BLaER1 (cell line): ENCODE measurements at regions not wholly inside any gene's neighbourhood (a gene's known extent, or its start where the extent isn't known, plus 50 kb on each side); places are given as distances from the start of the nearest gene placed in this dataset.

Source experiments
- H3K27ac ChIP-seq: shearing (Covaris generic); formaldehyde crosslinking; 2 replicates; pipeline ENCODE4 v1.8.1; 2022
- H3K27me3 ChIP-seq: shearing (Covaris generic); formaldehyde crosslinking; 2 replicates; pipeline ENCODE4 v1.8.1; 2022
- H3K36me3 ChIP-seq: shearing (Covaris generic); formaldehyde crosslinking; 2 replicates; pipeline ENCODE4 v1.8.1; 2022
- H3K4me1 ChIP-seq: shearing (Covaris generic); formaldehyde crosslinking; 2 replicates; pipeline ENCODE4 v1.8.1; 2022
- H3K4me2 ChIP-seq: shearing (Covaris generic); formaldehyde crosslinking; 2 replicates; pipeline ENCODE4 v1.8.1; 2022
- H3K4me3 ChIP-seq: shearing (Covaris generic); formaldehyde crosslinking; 2 replicates; pipeline ENCODE4 v1.8.1; 2022
- H3K9ac ChIP-seq: shearing (Covaris generic); formaldehyde crosslinking; 2 replicates; pipeline ENCODE4 v1.8.1; 2022
- H3K9me3 ChIP-seq: shearing (Covaris generic); formaldehyde crosslinking; 2 replicates; pipeline ENCODE4 v1.8.1; 2022
- H4K20me1 ChIP-seq: shearing (Covaris generic); formaldehyde crosslinking; 2 replicates; pipeline ENCODE4 v1.8.1; 2022
- Cebpa-rat ChIP-seq: shearing (Covaris generic); IDR thresholded peaks from 2 replicates; pipeline ENCODE4 v1.8.1; 2022

DNA sequence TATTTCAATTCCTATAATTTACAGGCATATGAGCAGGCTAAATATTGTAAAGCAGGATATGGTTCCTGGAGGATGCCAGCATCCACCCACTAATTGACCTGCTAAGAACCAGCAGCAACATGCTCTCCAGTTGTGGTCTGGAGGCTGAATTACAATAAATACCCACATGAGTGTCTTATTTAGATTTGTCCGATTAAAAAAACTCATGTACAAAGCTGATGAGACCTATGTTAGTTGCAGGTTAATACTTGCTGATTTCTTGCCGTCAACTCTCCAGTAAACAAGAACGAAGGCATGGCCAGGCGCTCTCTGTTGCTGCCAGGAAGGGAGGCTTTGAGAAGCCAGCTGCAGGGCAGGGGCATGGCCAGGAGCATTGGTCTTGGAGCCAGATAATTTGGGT, 169.3 kb upstream of the PRICKLE1 start:
- Histone ChIP-seq H3K4me2 (no peak overlapping the region), H3K36me3 (no peaks in the 10 kb centered on the region), H3K9me3 (no peaks in the 10 kb centered on the region), H4K20me1 (no peaks in the 10 kb centered on the region), H3K9ac (no peak overlapping the region), H3K27ac (no peak overlapping the region), H3K4me1 (no peaks in the 10 kb centered on the region), H3K4me3 (no peak overlapping the region), H3K27me3 (no peaks in the 10 kb centered on the region)
- no peak for TF ChIP-seq Cebpa-rat

DNA sequence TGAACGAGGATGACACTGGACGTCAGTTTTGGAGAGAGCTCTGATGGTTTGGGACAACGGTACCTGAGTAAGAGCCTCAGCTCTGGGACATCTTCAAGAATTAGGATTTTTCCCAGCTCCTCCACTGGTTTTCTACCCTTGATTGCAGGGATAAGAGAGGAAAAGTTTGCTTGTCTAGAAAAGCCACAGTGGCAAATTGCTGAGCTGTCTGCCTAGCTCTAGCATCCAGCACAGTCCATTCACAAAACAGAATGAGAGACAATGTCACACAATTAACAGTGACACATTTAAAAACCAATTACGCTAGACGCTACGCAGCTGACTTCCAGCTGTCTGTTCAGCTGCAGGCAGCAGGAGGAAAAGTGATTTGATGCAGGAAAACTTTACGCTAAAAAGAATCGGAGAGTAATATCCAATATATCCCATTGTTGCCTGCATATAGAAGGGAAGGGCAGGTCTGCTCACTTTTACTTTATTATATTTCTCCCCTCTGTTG, 168.1 kb upstream of the PRICKLE1 start:
- Histone ChIP-seq H3K9me3 (no peaks in the 10 kb centered on the region), H4K20me1 (no peaks in the 10 kb centered on the region), H3K27ac (no peak overlapping the region), H3K9ac (no peak overlapping the region), H3K4me3 (no peak overlapping the region), H3K36me3 (no peaks in the 10 kb centered on the region), H3K4me2 (no peak overlapping the region), H3K4me1 (no peaks in the 10 kb centered on the region), H3K27me3 (no peaks in the 10 kb centered on the region)
- no peak for TF ChIP-seq Cebpa-rat

DNA sequence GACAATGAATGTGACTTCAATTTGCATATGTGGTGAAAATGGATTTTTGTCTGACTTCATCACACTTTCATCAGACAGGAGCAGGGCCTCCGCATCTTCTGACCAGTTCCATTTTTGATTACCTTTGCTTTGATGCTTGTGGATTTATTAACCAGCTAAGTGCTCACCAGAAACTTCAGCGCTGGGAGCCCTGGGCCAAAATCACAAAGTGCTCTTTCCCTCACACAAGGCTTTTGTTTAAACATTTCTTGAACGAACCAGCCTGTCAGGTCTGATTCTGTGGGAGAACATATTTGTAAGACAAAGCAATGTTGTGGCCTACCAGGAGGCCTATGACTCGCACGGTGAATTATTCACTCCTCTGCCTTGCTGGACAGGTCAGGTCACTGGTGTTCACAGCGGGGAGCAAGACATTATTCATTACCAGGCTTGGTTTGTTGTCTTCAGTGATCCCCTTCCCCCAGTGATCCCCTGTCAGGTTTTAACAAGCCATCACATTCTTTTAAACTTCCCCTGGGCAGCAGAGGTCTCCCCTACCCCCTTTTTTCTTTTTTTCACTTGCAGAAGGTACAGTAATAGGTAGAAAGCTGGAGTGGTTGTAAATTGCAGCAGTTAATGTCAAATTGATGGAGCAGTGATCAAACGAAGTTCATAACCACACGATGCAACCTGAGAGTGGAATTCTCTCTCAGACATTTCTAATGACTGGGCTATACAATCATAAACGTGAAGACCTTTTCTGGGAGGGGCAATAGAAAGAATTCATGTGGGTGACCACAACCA, 167.5 kb upstream of the PRICKLE1 start:
- Histone ChIP-seq H3K4me3 (no peak overlapping the region), H3K27me3 (no peaks in the 10 kb centered on the region), H3K9ac (no peak overlapping the region), H3K4me2 (no peak overlapping the region), H4K20me1 (no peaks in the 10 kb centered on the region), H3K9me3 (no peaks in the 10 kb centered on the region), H3K4me1 (no peaks in the 10 kb centered on the region), H3K36me3 (no peaks in the 10 kb centered on the region), H3K27ac (no peak overlapping the region)
- TF ChIP-seq Cebpa-rat, result no peak

GRCh38 chr12:42750356-42750755, 160.8 kb upstream of the PRICKLE1 start:
- H3K4me3 ChIP-seq, result no peak overlapping the region
- no peak for TF ChIP-seq Cebpa-rat
- no peak overlapping the region for H3K27ac ChIP-seq
- H3K4me1 ChIP-seq, result no peaks in the 10 kb centered on the region
- no peaks in the 10 kb centered on the region for H3K36me3 ChIP-seq
- no peak overlapping the region for H3K4me2 ChIP-seq
- H3K27me3 ChIP-seq, result no peaks in the 10 kb centered on the region
- H3K9me3 ChIP-seq, result peaks cover 14% of the 10 kb centered on the region
- H4K20me1 ChIP-seq, result no peaks in the 10 kb centered on the region
- H3K9ac ChIP-seq, result no peak overlapping the region

DNA sequence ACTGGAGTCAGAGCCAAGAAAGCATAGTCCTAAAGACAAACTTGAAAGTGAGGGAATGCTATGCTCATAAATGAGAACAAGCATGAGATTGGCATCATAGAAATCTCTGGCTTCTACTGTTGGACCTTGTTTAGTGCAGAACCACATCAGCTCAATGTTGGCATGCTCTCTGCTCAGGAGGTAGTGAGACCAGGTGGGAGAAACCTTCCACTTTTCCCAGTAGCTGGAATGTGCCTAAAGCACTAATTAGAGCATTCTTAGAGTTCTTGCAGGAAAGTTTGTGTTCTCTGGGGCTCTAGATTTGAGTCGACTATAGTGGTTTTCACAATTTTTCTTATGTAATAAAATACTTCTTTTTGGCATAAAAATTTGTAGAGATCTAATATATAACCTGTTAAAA, 159.7 kb upstream of the PRICKLE1 start:
- H3K9me3 ChIP-seq, result peaks cover 14% of the 10 kb centered on the region
- H4K20me1 ChIP-seq, result no peaks in the 10 kb centered on the region
- no peaks in the 10 kb centered on the region for H3K27me3 ChIP-seq
- no peak for TF ChIP-seq Cebpa-rat
- H3K4me1 ChIP-seq, result no peaks in the 10 kb centered on the region
- H3K4me2 ChIP-seq, result no peak overlapping the region
- no peak overlapping the region for H3K4me3 ChIP-seq
- no peak overlapping the region for H3K27ac ChIP-seq
- H3K36me3 ChIP-seq, result no peaks in the 10 kb centered on the region
- H3K9ac ChIP-seq, result no peak overlapping the region

DNA sequence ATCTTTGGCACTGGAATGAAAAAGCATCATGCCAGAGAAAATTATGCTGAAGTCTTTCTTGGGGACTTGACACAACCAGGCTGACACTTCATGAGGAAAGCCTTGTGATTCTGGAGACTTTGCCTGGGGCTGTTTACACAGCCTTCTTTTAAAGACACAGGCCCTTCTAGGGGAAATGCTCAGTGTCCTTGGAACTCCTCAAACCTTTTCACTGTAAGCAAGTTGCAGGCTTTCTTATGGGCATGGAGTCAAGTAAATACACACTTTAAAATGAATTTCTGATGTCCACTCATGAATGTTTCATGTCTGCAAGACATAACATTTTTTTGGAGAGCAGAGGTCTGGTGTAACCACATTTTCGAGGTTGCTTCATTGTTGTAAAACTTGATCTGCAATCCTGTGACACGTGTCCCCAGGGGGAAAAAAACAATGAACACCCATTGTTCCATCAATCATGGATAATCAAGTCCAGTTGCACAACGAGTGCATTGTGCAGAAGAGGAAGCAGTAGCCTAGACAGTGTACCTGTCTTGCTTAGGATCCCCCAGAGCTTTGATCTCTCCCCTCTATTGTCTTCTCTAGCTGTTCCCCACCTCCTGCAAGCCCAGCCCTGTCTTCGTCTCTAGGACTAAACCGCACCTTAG, 155.1 kb upstream of the PRICKLE1 start:
- no peaks in the 10 kb centered on the region for H4K20me1 ChIP-seq
- H3K9me3 ChIP-seq, result peaks cover 14% of the 10 kb centered on the region
- H3K27ac ChIP-seq, result no peak overlapping the region
- H3K4me3 ChIP-seq, result no peak overlapping the region
- H3K4me1 ChIP-seq, result no peaks in the 10 kb centered on the region
- H3K9ac ChIP-seq, result no peak overlapping the region
- no peaks in the 10 kb centered on the region for H3K36me3 ChIP-seq
- H3K4me2 ChIP-seq, result no peak overlapping the region
- H3K27me3 ChIP-seq, result no peaks in the 10 kb centered on the region
- TF ChIP-seq Cebpa-rat, result no peak

DNA sequence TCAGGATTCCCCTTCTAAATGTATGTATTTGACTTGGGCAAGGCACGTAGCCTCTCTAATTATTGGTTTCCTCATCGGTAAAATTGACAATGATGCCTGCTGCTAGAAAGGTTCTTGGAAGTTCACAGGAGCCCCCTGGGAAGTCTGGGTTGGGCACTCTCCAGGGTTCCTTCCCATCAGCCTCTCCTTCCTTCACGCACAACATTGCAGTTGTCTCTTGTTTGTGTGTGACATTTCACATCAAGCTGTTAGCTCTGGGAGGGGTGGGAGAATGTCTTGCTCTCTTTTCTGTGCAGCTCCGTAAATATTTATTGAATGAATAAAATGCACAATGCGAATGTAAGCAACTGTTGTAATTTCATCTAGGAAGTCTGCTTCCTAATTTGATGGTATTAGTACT, 153.2 kb upstream of the PRICKLE1 start:
- Histone ChIP-seq H3K36me3 (no peaks in the 10 kb centered on the region), H3K27me3 (no peaks in the 10 kb centered on the region), H3K4me3 (no peak overlapping the region), H4K20me1 (no peaks in the 10 kb centered on the region), H3K4me2 (no peak overlapping the region), H3K27ac (no peak overlapping the region), H3K4me1 (no peaks in the 10 kb centered on the region), H3K9me3 (peaks cover 14% of the 10 kb centered on the region), H3K9ac (no peak overlapping the region)
- TF ChIP-seq Cebpa-rat, result no peak

- no peaks in the 10 kb centered on the region for H3K27me3 ChIP-seq
- no peak overlapping the region for H3K4me2 ChIP-seq
- H3K9ac ChIP-seq, result no peak overlapping the region
- TF ChIP-seq Cebpa-rat, result no peak
- H3K36me3 ChIP-seq, result no peaks in the 10 kb centered on the region
- H3K4me1 ChIP-seq, result no peaks in the 10 kb centered on the region
- no peaks in the 10 kb centered on the region for H4K20me1 ChIP-seq
- peaks cover 14% of the 10 kb centered on the region for H3K9me3 ChIP-seq
- no peak overlapping the region for H3K4me3 ChIP-seq
- H3K27ac ChIP-seq, result no peak overlapping the region
Observed at GRCh38 chr12:42741771-42742510, 152.4 kb upstream of the PRICKLE1 start.

DNA sequence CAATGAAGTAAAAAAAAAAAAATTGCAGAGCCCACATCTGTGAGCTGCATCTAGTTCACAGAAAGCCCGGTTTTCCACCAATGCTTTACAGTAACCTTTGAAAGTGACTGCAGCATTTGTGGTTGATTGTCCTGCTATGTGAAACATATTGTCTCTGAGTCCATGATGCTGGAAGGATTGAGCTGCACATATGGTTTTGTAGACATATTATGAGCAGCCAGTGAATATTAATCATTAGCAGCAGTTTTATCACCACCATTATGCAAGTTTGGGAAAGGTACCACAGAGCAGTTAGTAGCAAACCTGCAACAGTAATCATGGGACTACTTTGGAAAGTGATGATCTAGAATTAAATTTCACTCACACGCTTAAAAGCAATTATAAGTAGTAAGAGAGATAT, 151.5 kb upstream of the PRICKLE1 start:
- Histone ChIP-seq H3K9me3 (peaks cover 6% of the 10 kb centered on the region), H3K4me1 (no peaks in the 10 kb centered on the region), H3K9ac (no peak overlapping the region), H4K20me1 (no peaks in the 10 kb centered on the region), H3K4me3 (no peak overlapping the region), H3K27ac (no peak overlapping the region), H3K4me2 (no peak overlapping the region), H3K36me3 (no peaks in the 10 kb centered on the region), H3K27me3 (no peaks in the 10 kb centered on the region)
- TF ChIP-seq Cebpa-rat, result no peak

DNA sequence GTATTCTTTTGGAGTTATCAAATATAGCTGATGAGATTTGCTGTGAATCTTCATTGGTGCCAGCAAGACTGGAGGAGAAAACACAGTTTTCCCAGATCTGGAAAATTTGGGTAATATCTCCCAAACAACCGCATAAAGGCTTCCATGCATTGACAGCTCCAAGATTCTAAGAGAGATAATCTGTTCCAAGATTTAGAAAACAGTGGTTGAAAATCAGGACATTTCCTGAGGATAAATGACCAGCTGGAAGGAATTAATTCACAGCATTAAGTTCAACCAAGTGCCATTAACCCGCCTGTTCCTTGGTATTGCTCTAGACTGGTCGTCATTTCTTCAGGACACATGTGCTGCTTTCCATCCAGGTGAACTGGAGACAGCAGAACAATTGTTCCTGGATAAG, 147.9 kb upstream of the PRICKLE1 start:
- no peak overlapping the region for H3K4me3 ChIP-seq
- no peak for TF ChIP-seq Cebpa-rat
- H3K4me1 ChIP-seq, result no peaks in the 10 kb centered on the region
- no peaks in the 10 kb centered on the region for H3K36me3 ChIP-seq
- no peak overlapping the region for H3K27ac ChIP-seq
- no peaks in the 10 kb centered on the region for H3K9me3 ChIP-seq
- no peaks in the 10 kb centered on the region for H4K20me1 ChIP-seq
- H3K4me2 ChIP-seq, result no peak overlapping the region
- H3K9ac ChIP-seq, result no peak overlapping the region
- no peaks in the 10 kb centered on the region for H3K27me3 ChIP-seq
